Right lobe of liver (tissue), 6 donors: ENCODE measurements at regions not wholly inside any gene's neighbourhood (a gene's known extent, or its start where the extent isn't known, plus 50 kb on each side); places are given as distances from the start of the nearest gene placed in this dataset.

Experiments used
- ATAC-seq, 4 donors: fragments of 200-7000 bp; cut with Tn5 transposase; one replicate each; pipeline ENCODE4 v1.9.1; 2020; ENCODE audit warnings: mild to moderate bottlenecking in 4 of 4, moderate library complexity in 4 of 4
- DNase-seq, 3 donors: peaks; one replicate each; pipeline ENCODE4 v3.0.0-alpha.2; 2020
- H3K27ac ChIP-seq, 3 donors: fragments of 200-600 bp; one replicate each; pipeline ENCODE4 v1.8.0; 2022
- H3K27me3 ChIP-seq, 2 donors: fragments of 200-600 bp; one replicate each; pipeline ENCODE4 v1.8.0; 2022
- H3K36me3 ChIP-seq, 4 donors: fragments of 200-600 bp; sonication (generic) in 1 of 4; one replicate each; pipeline versions ENCODE4 v1.5.1 to v1.8.0; 2017 to 2022; ENCODE audit warnings: control low read depth in 1 of 4
- H3K4me1 ChIP-seq, 4 donors: fragments of 200-600 bp; sonication (generic) in 1 of 4; one replicate each; pipeline versions ENCODE4 v1.5.1 to v1.8.0; 2017 to 2022; ENCODE audit warnings: control low read depth in 1 of 4
- H3K4me3 ChIP-seq, 3 donors: fragments of 200-600 bp; one replicate each; pipeline ENCODE4 v1.8.0; 2022
- H3K9me3 ChIP-seq, 4 donors: fragments of 200-600 bp; sonication (generic) in 1 of 4; one replicate each; pipeline versions ENCODE4 v1.5.1 to v1.8.0; 2017 to 2022; ENCODE audit warnings: control low read depth in 1 of 4
- CTCF ChIP-seq, 4 donors: fragments of 200-600 bp in 3 of 4; fragments of 450-650 bp in 1 of 4; IDR thresholded peaks; one replicate each; pipeline versions ENCODE4 v1.5.1 to v1.8.0; 2016 to 2022; ENCODE audit warnings: antibody characterized with exemption in 4 of 4, mild to moderate bottlenecking in 2 of 4
- POLR2A ChIP-seq: fragments of 450-650 bp; IDR thresholded peaks from one replicate; pipeline ENCODE4 v1.6.1; 2017; ENCODE audit warnings: antibody characterized with exemption, mild to moderate bottlenecking
- WGBS: methylation state at CpG from one replicate; pipeline ENCODE4 v1.1.6; 2018; ENCODE audit warnings: low coverage, low lambda C conversion rate; ENCODE audit not compliant: insufficient coverage; ENCODE audit errors: missing lambda C conversion rate; 5-methylcytosine and 5-hydroxymethylcytosine counted together
- intact Hi-C, 2 donors: fragments of 100-400 bp; cut with DNase I; formaldehyde crosslinking; loops; one replicate each; pipeline versions ENCODE4 v1.11.2 to v1.14.1; 2022
- donor health status: DM: no; HTN: yes; CAD: no.
- donor health status: DM: no; HTN: no; CAD: no.
- donor health status: DM: no; HTN: no; CAD: no.
- donor health status: DM: no; HTN: yes; CAD: no.
- donor health status: DM: no; HTN: yes; CAD: no.

- no peak for DNase-seq
- Histone ChIP-seq H3K4me1 (no peaks in the 10 kb centered on the region), H3K4me3 (no peak overlapping the region), H3K27ac (no peak overlapping the region), H3K36me3 (no peaks in the 10 kb centered on the region), H3K27me3 (no peaks in the 10 kb centered on the region), H3K9me3 (no peaks in the 10 kb centered on the region)
- peak in 1 of 4 donors; percentile 44 for ATAC-seq
- WGBS, result 62% methylated on average over 2 of the region's 2 CpGs
- intact Hi-C loops, result no loop called here
- no peak for TF ChIP-seq CTCF (IDR thresholded peaks at IDR 0.05)
- no peak for TF ChIP-seq POLR2A
Measured at GRCh38 chr4:114192854-114193253, 213.4 kb upstream of the ARSJ start.

DNA sequence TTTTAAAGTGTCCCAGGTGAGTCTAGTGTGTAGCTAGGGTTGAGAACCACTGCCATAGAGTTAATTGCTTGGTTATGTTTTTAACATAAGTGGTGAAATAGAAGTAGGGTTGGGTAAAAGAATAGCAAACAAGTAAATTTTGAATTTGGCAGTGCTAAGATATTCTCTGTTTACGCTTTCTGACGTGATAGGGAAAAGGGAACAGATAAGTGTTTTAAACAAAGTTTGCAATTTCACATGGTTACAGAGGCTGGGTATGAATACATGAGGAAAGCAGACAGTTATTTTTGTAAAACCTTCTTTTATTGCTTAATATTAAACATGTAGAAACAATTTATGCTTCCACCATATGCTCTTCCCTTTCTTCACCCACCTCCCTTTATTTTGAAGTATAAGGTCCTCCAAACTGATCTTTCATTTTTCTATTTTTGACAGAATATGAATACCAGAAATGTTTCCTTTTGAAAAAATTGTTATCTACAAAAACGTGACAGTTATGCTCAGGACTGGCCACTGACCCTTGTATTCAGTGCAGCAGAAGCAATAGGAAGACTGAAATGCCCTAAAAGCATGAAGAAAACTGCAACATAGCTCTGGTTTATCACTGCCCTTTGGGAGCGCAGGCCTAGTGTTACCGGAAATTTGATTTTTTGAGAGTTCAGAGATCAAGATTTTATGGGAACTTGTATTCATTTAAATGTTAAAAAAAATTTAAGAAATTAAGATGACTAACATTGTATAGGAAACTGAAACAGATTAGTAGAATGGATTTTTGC, 214.4 kb upstream of the ARSJ start:
- Histone ChIP-seq H3K27me3 (no peaks in the 10 kb centered on the region), H3K36me3 (no peaks in the 10 kb centered on the region), H3K27ac (peak overlapping the region in 1 of 3 donors; percentile 76), H3K9me3 (no peaks in the 10 kb centered on the region), H3K4me3 (no peak overlapping the region), H3K4me1 (no peaks in the 10 kb centered on the region)
- DNase-seq (no peak), ATAC-seq (peak; percentile 33 to 90 (median 64))
- intact Hi-C loops, result no loop called here
- WGBS, result 33% methylated on average over 5 of the region's 5 CpGs
- TF ChIP-seq CTCF (IDR thresholded peaks at IDR 0.05) (no peak), POLR2A (no peak)

GRCh38 chr4:114196606-114197005, 217.2 kb upstream of the ARSJ start:
- ATAC-seq, result no peak
- Histone ChIP-seq H3K4me1 (no peaks in the 10 kb centered on the region), H3K27me3 (no peaks in the 10 kb centered on the region), H3K9me3 (no peaks in the 10 kb centered on the region), H3K27ac (no peak overlapping the region), H3K36me3 (no peaks in the 10 kb centered on the region), H3K4me3 (no peak overlapping the region)
- intact Hi-C loops, result no loop called here
- TF ChIP-seq CTCF (IDR thresholded peaks at IDR 0.05), result no peak
- no peak for TF ChIP-seq POLR2A
- DNase-seq, result no peak
- WGBS, result 64% methylated on average over 2 of the region's 2 CpGs

DNA sequence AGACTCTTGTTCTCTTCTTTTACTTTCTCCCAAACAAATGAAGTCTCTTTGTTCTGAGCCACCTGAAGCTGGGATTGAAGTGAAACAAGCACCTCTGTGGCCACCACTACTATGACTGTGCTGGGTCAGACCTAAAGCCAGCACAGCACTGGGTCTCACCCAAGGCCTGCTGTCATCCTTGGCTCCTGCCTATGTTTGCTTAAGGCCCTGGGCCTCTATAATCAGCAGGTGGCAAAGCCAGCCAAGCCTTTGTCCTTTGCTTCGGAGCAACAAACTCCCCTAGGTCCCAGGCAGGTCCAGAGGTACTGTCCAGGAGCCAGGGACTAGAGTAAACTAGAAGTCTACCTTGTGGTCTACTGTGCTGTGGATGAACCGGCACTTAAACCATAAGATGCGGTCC, 220.6 kb upstream of the ARSJ start:
- DNase-seq, result peak in 2 of 3 donors; percentile 36 to 48
- H3K9me3 ChIP-seq, result no peaks in the 10 kb centered on the region
- WGBS, result no CpG with 5 or more reads among the region's 3 CpGs
- H3K36me3 ChIP-seq, result no peaks in the 10 kb centered on the region
- peak; percentile 32 to 88 (median 80) for ATAC-seq
- no peak overlapping the region for H3K4me3 ChIP-seq
- H3K27ac ChIP-seq, result no peak overlapping the region
- TF ChIP-seq POLR2A (no peak), CTCF (IDR thresholded peaks at IDR 0.05) (no peak)
- no peaks in the 10 kb centered on the region for H3K4me1 ChIP-seq
- H3K27me3 ChIP-seq, result no peaks in the 10 kb centered on the region
- intact Hi-C loops, result no loop called here
